GM12878 (cell line): ENCODE measurements at regions not wholly inside any gene's neighbourhood (a gene's known extent, or its start where the extent isn't known, plus 50 kb on each side); places are given as distances from the start of the nearest gene placed in this dataset.

Experiments used
- ATAC-seq: fragments of 200-7000 bp; cut with Tn5 transposase; 3 replicates; pipeline ENCODE4 v1.9.1; 2020; ENCODE audit warnings: mild to moderate bottlenecking, moderate library complexity
- BruUV-seq: library from RNA; stranded (reverse); fragments of 400-500 nt; replicated peaks from 2 replicates; lab custom pipeline; 2021; lab: Mats Ljungman, UMichigan
- CTCF ChIA-PET: fragments of 300-600 bp; sonication (Branson Sonifier 250); formaldehyde crosslinking; extraction: SDS; loops from one replicate; lab custom pipeline; 2021; ENCODE audit warnings: inconsistent platforms; lab: Yijun Ruan, JAX
- POLR2A ChIA-PET: fragments of 350-600 bp; formaldehyde crosslinking; extraction: SDS; loops from one replicate; lab custom pipeline; 2021; ENCODE audit warnings: inconsistent platforms; lab: Charles Lee
- RAD21 ChIA-PET: fragments of 300-600 bp; sonication (Branson Sonifier 250); formaldehyde crosslinking; loops from one replicate; lab custom pipeline; 2023; ENCODE audit warnings: antibody characterized with exemption; ENCODE audit not compliant: unreplicated experiment; lab: Charles Lee
- SMC1A ChIA-PET: fragments of 300-600 bp; sonication (Branson Sonifier 250); formaldehyde crosslinking; loops from one replicate; lab custom pipeline; 2023; ENCODE audit not compliant: unreplicated experiment, uncharacterized antibody; lab: Charles Lee
- DNase-seq: peaks from one replicate; pipeline ENCODE4 v3.0.0-alpha.2; 2011; ENCODE audit warnings: low read depth, low spot score
- FAIRE-seq: peaks from 3 replicates; lab custom pipeline; 2011; peaks lifted over from hg19 to GRCh38; lab: Jason Lieb, UNC
- H2AFZ ChIP-seq: 2 replicates; pipeline ENCODE4 v1.6.0; 2011; ENCODE audit warnings: low read depth, low read length, control low read depth; ENCODE audit not compliant: control insufficient read depth
- H3K27ac ChIP-seq: 2 replicates; pipeline ENCODE4 v1.5.1; 2011; ENCODE audit warnings: control low read depth; ENCODE audit not compliant: control insufficient read depth, insufficient read depth
- H3K27me3 ChIP-seq, 2 experiments: replicated peaks in 1 of 2; 2 replicates each; pipeline versions ENCODE4 v1.6.0 to v1.6.1; 2011; ENCODE audit warnings: low read length in 1 of 2; ENCODE audit not compliant: control insufficient read depth in 2 of 2, insufficient read depth in 2 of 2
- H3K36me3 ChIP-seq, 2 experiments: 2 replicates each; pipeline ENCODE4 v1.5.1; 2011; ENCODE audit warnings: low read length in 1 of 2; ENCODE audit not compliant: control insufficient read depth in 2 of 2, insufficient read depth in 2 of 2
- H3K4me1 ChIP-seq: 2 replicates; pipeline ENCODE4 v1.6.1; 2011; ENCODE audit warnings: mild to moderate bottlenecking, low read length, moderate library complexity, mixed read lengths; ENCODE audit not compliant: control insufficient read depth, insufficient read depth
- H3K4me2 ChIP-seq: 2 replicates; pipeline ENCODE4 v1.6.0; 2011; ENCODE audit warnings: control low read depth; ENCODE audit not compliant: control insufficient read depth, insufficient read depth
- H3K4me3 ChIP-seq: fragments of 200-600 bp; sonication (generic); 2 replicates; pipeline ENCODE4 v1.5.1; 2016
- H3K79me2 ChIP-seq: 2 replicates; pipeline ENCODE4 v1.6.0; 2011; ENCODE audit warnings: low read length; ENCODE audit not compliant: control insufficient read depth, insufficient read depth
- H3K9ac ChIP-seq: 2 replicates; pipeline ENCODE4 v1.8.0; 2011; ENCODE audit warnings: low read length, control low read depth, mixed read lengths; ENCODE audit not compliant: control insufficient read depth, insufficient read depth
- H3K9me3 ChIP-seq: replicated peaks from 3 replicates; pipeline ENCODE4 v1.5.1; 2011; ENCODE audit warnings: mild to moderate bottlenecking, low read length; ENCODE audit not compliant: control insufficient read depth, insufficient read depth
- H4K20me1 ChIP-seq: 2 replicates; pipeline ENCODE4 v1.6.0; 2011; ENCODE audit not compliant: control insufficient read depth, insufficient read depth
- BCL3 ChIP-seq: IDR thresholded peaks from 2 replicates; pipeline ENCODE4 v1.6.1; 2011; ENCODE audit warnings: borderline replicate concordance, low read depth, mild to moderate bottlenecking, moderate library complexity, low read length; ENCODE audit not compliant: insufficient read depth, poor library complexity, severe bottlenecking
- EED ChIP-seq: sonication (generic); IDR thresholded peaks from 2 replicates; pipeline ENCODE4 v1.6.1; 2016; ENCODE audit warnings: antibody characterized with exemption, low read depth
- EGR1 ChIP-seq, 2 experiments: IDR thresholded peaks; 1 replicate in 1 of 2; 2 replicates in 1 of 2; pipeline ENCODE4 v1.6.1; 2011 to 2012; ENCODE audit warnings: low read depth in 2 of 2, low read length in 2 of 2, borderline replicate concordance in 1 of 2, mild to moderate bottlenecking in 1 of 2, moderate library complexity in 1 of 2
- HCFC1 ChIP-seq: fragments of 150-350 bp; IDR thresholded peaks from 2 replicates; pipeline ENCODE4 v1.6.1; 2014; ENCODE audit warnings: low read length
- NR2C1 ChIP-seq: fragments of 450-650 bp; IDR thresholded peaks from 2 replicates; pipeline ENCODE4 v1.6.1; 2017; ENCODE audit warnings: antibody characterized with exemption, mild to moderate bottlenecking, moderate library complexity
- NR2C2 ChIP-seq: IDR thresholded peaks from 2 replicates; pipeline ENCODE4 v1.6.1; 2011; ENCODE audit warnings: borderline replicate concordance, low read depth; ENCODE audit not compliant: control insufficient read depth, insufficient read length
- RAD21 ChIP-seq: IDR thresholded peaks from 2 replicates; pipeline ENCODE4 v1.6.1; 2011; ENCODE audit warnings: mild to moderate bottlenecking, low read depth, low read length, moderate library complexity; ENCODE audit not compliant: insufficient read depth
- RAD51 ChIP-seq: fragments of 450-650 bp; IDR thresholded peaks from 2 replicates; pipeline ENCODE4 v1.6.1; 2016; ENCODE audit warnings: moderate library complexity, mild to moderate bottlenecking, inconsistent platforms
- RFX5 ChIP-seq: IDR thresholded peaks from 2 replicates; pipeline ENCODE4 v1.6.1; 2011; ENCODE audit warnings: low read depth, low read length, improper control_type of control experiment
- YBX1 ChIP-seq: fragments of 450-650 bp; IDR thresholded peaks from 2 replicates; pipeline ENCODE4 v1.6.1; 2016; ENCODE audit warnings: antibody characterized with exemption
- WGBS: methylation state at CpG from one replicate; pipeline ENCODE4 v1.1.6; 2016; ENCODE audit warnings: low lambda C conversion rate; ENCODE audit not compliant: insufficient replicate concordance, insufficient coverage; ENCODE audit errors: missing lambda C conversion rate; 5-methylcytosine and 5-hydroxymethylcytosine counted together
- in situ Hi-C: fragments of 300-500 bp; cut with MboI; formaldehyde crosslinking; loops from 9 replicates; pipeline ENCODE4 v1.14.3; 2018; ENCODE audit warnings: mixed read lengths
- intact Hi-C: fragments of 100-400 bp; cut with micrococcal nuclease; formaldehyde crosslinking; loops from one replicate; pipeline ENCODE4 v1.14.2; 2022; ENCODE audit not compliant: unreplicated experiment
- TF ChIP-seq, protein P1 (sequence below): fragments of 150-350 bp; IDR thresholded peaks from 2 replicates; pipeline ENCODE4 v1.6.1; 2014; ENCODE audit warnings: mild to moderate bottlenecking, low read depth, low read length
- TF ChIP-seq, protein P2 (sequence below): fragments of 450-650 bp; IDR thresholded peaks from 2 replicates; pipeline ENCODE4 v1.6.1; 2018; ENCODE audit warnings: mild to moderate bottlenecking, low read depth, moderate library complexity; ENCODE audit not compliant: partially characterized antibody

DNA sequence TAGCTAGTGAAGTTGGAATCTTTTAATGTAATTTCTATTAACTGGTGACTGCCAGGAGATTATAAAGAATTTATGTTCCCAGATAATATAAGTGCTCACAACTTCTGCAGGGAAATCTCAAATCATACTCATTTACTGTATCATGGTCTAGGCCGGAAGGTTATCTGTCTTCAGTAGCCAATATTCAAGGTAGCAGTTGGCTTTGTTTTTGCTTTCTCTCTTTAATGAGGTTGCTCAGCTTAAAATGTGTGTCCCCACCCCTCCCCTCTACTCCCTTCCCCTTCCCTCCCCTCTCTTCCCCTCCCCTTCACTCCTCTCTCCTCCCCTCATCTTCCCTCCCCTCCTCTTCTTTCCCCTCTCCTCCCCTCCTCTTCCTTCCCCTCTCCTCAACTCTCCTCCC lies 117.6 kb downstream of the HPGD start (continued):
- TF ChIP-seq, protein P1, sequence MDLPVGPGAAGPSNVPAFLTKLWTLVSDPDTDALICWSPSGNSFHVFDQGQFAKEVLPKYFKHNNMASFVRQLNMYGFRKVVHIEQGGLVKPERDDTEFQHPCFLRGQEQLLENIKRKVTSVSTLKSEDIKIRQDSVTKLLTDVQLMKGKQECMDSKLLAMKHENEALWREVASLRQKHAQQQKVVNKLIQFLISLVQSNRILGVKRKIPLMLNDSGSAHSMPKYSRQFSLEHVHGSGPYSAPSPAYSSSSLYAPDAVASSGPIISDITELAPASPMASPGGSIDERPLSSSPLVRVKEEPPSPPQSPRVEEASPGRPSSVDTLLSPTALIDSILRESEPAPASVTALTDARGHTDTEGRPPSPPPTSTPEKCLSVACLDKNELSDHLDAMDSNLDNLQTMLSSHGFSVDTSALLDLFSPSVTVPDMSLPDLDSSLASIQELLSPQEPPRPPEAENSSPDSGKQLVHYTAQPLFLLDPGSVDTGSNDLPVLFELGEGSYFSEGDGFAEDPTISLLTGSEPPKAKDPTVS, result no peak
- TF ChIP-seq EED (no peak), BCL3 (no peak), EGR1 (IDR thresholded peaks at IDR 0.05; ENCODE audit: borderline replicate concordance in 1 of 2, low read depth in 2 of 2, low read length in 2 of 2) (no peak), YBX1 (no peak), RAD51 (no peak), RFX5 (no peak)
- TF ChIP-seq, protein P2, sequence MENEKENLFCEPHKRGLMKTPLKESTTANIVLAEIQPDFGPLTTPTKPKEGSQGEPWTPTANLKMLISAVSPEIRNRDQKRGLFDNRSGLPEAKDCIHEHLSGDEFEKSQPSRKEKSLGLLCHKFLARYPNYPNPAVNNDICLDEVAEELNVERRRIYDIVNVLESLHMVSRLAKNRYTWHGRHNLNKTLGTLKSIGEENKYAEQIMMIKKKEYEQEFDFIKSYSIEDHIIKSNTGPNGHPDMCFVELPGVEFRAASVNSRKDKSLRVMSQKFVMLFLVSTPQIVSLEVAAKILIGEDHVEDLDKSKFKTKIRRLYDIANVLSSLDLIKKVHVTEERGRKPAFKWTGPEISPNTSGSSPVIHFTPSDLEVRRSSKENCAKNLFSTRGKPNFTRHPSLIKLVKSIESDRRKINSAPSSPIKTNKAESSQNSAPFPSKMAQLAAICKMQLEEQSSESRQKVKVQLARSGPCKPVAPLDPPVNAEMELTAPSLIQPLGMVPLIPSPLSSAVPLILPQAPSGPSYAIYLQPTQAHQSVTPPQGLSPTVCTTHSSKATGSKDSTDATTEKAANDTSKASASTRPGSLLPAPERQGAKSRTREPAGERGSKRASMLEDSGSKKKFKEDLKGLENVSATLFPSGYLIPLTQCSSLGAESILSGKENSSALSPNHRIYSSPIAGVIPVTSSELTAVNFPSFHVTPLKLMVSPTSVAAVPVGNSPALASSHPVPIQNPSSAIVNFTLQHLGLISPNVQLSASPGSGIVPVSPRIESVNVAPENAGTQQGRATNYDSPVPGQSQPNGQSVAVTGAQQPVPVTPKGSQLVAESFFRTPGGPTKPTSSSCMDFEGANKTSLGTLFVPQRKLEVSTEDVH, result no peak

DNA sequence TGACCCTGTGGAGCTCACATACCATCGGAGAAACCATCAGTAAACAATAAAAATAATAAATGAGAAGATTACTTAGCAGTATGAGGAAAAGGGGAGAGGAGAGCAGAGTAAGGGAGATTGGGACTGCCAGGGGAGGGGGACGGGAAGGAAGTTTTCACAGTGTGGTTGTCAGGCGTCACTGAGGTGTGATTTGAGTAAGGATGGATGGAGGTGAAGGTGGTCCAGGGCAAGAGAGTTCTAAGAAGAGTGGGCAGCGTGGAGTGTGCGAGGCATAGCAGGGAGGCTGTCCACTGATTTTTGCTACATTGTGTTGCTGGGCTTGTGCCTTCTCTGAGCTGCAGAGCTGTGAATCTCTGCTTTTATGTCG lies 119.1 kb downstream of the HPGD start:
- intact Hi-C loops, result no loop called here
- no peak overlapping the region for H3K9ac ChIP-seq
- DNase-seq, result no peak
- H3K9me3 ChIP-seq, result no peaks in the 10 kb centered on the region
- H3K36me3 ChIP-seq, result no peaks in the 10 kb centered on the region
- no peak overlapping the region for H3K27ac ChIP-seq
- no peaks in the 10 kb centered on the region for H3K4me1 ChIP-seq
- no peak overlapping the region for H3K4me3 ChIP-seq
- no peaks in the 10 kb centered on the region for H3K27me3 ChIP-seq
- ChIA-PET CTCF (no interaction called here), RAD21 (no interaction called here), SMC1A (no interaction called here), POLR2A (no interaction called here)
- no peak for FAIRE-seq
- no TSS peak for BruUV-seq
- no peak for ATAC-seq
- H2AFZ ChIP-seq, result no peak overlapping the region
- 16% methylated on average over 6 of the region's 6 CpGs for WGBS
- H4K20me1 ChIP-seq, result no peaks in the 10 kb centered on the region
- TF ChIP-seq HCFC1, result no peak
- TF ChIP-seq RAD21, result no peak
- no peak for TF ChIP-seq NR2C1
- no peak for TF ChIP-seq NR2C2
- in situ Hi-C loops, result no loop called here
- no peaks in the 10 kb centered on the region for H3K79me2 ChIP-seq
- H3K4me2 ChIP-seq, result no peak overlapping the region
